BLaER1 (cell line): ENCODE measurements at regions not wholly inside any gene's neighbourhood (a gene's known extent, or its start where the extent isn't known, plus 50 kb on each side); places are given as distances from the start of the nearest gene placed in this dataset.

Source experiments
- H3K27ac ChIP-seq: shearing (Covaris generic); formaldehyde crosslinking; 2 replicates; pipeline ENCODE4 v1.8.1; 2022
- H3K27me3 ChIP-seq: shearing (Covaris generic); formaldehyde crosslinking; 2 replicates; pipeline ENCODE4 v1.8.1; 2022
- H3K36me3 ChIP-seq: shearing (Covaris generic); formaldehyde crosslinking; 2 replicates; pipeline ENCODE4 v1.8.1; 2022
- H3K4me1 ChIP-seq: shearing (Covaris generic); formaldehyde crosslinking; 2 replicates; pipeline ENCODE4 v1.8.1; 2022
- H3K4me2 ChIP-seq: shearing (Covaris generic); formaldehyde crosslinking; 2 replicates; pipeline ENCODE4 v1.8.1; 2022
- H3K4me3 ChIP-seq: shearing (Covaris generic); formaldehyde crosslinking; 2 replicates; pipeline ENCODE4 v1.8.1; 2022
- H3K9ac ChIP-seq: shearing (Covaris generic); formaldehyde crosslinking; 2 replicates; pipeline ENCODE4 v1.8.1; 2022
- H3K9me3 ChIP-seq: shearing (Covaris generic); formaldehyde crosslinking; 2 replicates; pipeline ENCODE4 v1.8.1; 2022
- H4K20me1 ChIP-seq: shearing (Covaris generic); formaldehyde crosslinking; 2 replicates; pipeline ENCODE4 v1.8.1; 2022
- Cebpa-rat ChIP-seq: shearing (Covaris generic); IDR thresholded peaks from 2 replicates; pipeline ENCODE4 v1.8.1; 2022

- Histone ChIP-seq H4K20me1 (no peaks in the 10 kb centered on the region), H3K27me3 (no peaks in the 10 kb centered on the region), H3K36me3 (no peaks in the 10 kb centered on the region), H3K9me3 (peaks cover 7% of the 10 kb centered on the region; the same call in 1 of the 2 replicates), H3K4me1 (peaks cover 33% of the 10 kb centered on the region), H3K4me3 (no peak overlapping the region), H3K9ac (no peak overlapping the region), H3K4me2 (no peak overlapping the region), H3K27ac (no peak overlapping the region)
- TF ChIP-seq Cebpa-rat: no peak
These were observed 176.4 kb downstream of the HSD17B3 start for GRCh38 chr9:96125624-96126023.

- Histone ChIP-seq H3K4me1 (peaks cover 41% of the 10 kb centered on the region), H3K27ac (no peak overlapping the region), H3K9ac (no peak overlapping the region), H3K27me3 (no peaks in the 10 kb centered on the region), H3K4me2 (no peak overlapping the region), H3K4me3 (no peak overlapping the region), H4K20me1 (no peaks in the 10 kb centered on the region), H3K36me3 (0 out of 2 replicates have a peak, but pooled peaks cover 6% of the 10 kb centered on the region), H3K9me3 (peaks cover 32% of the 10 kb centered on the region)
- no peak for TF ChIP-seq Cebpa-rat
These were observed 179.2 kb downstream of the HSD17B3 start for GRCh38 chr9:96122751-96123150.

GRCh38 chr9:96122282-96122681, 179.7 kb downstream of the HSD17B3 start:
- 0 out of 2 replicates have a peak, but pooled peaks cover 6% of the 10 kb centered on the region for H3K36me3 ChIP-seq

GRCh38 chr9:96121136-96121535, 180.8 kb downstream of the HSD17B3 start:
- Histone ChIP-seq H3K4me3 (no peak overlapping the region), H3K27me3 (no peaks in the 10 kb centered on the region), H3K4me1 (peaks cover 57% of the 10 kb centered on the region), H3K36me3 (0 out of 2 replicates have a peak, but pooled peaks cover 6% of the 10 kb centered on the region), H3K4me2 (peak overlapping the region; percentile 28), H4K20me1 (no peaks in the 10 kb centered on the region), H3K9ac (no peak overlapping the region), H3K9me3 (peaks cover 41% of the 10 kb centered on the region), H3K27ac (no peak overlapping the region)
- no peak for TF ChIP-seq Cebpa-rat

More at GRCh38 chr9:96122282-96122681, 179.7 kb downstream of the HSD17B3 start:
- Histone ChIP-seq H3K27me3 (no peaks in the 10 kb centered on the region), H4K20me1 (no peaks in the 10 kb centered on the region), H3K4me2 (no peak overlapping the region), H3K4me3 (no peak overlapping the region), H3K27ac (no peak overlapping the region), H3K9ac (no peak overlapping the region), H3K9me3 (peaks cover 36% of the 10 kb centered on the region), H3K4me1 (peaks cover 46% of the 10 kb centered on the region)
- no peak for TF ChIP-seq Cebpa-rat

GRCh38 chr9:96117398-96118080, 184.4 kb downstream of the HSD17B3 start:
- H3K4me2 ChIP-seq: peak overlapping the region; percentile 83
- H3K4me1 ChIP-seq: peaks cover 80% of the 10 kb centered on the region
- H4K20me1 ChIP-seq: no peaks in the 10 kb centered on the region
- no peak for TF ChIP-seq Cebpa-rat
- H3K9me3 ChIP-seq: peaks cover 41% of the 10 kb centered on the region
- no peaks in the 10 kb centered on the region for H3K27me3 ChIP-seq
- 0 out of 2 replicates have a peak, but pooled peaks cover 6% of the 10 kb centered on the region for H3K36me3 ChIP-seq
- no peak overlapping the region for H3K4me3 ChIP-seq
- no peak overlapping the region for H3K27ac ChIP-seq
- no peak overlapping the region for H3K9ac ChIP-seq

GRCh38 chr9:96116275-96117064, 185.5 kb downstream of the HSD17B3 start:
- Histone ChIP-seq H4K20me1 (no peaks in the 10 kb centered on the region), H3K4me3 (no peak overlapping the region), H3K27me3 (no peaks in the 10 kb centered on the region), H3K9me3 (peaks cover 38% of the 10 kb centered on the region), H3K9ac (no peak overlapping the region), H3K27ac (no peak overlapping the region), H3K4me2 (peak overlapping the region; percentile 83), H3K4me1 (peaks cover 70% of the 10 kb centered on the region), H3K36me3 (0 out of 2 replicates have a peak, but pooled peaks cover 6% of the 10 kb centered on the region)
- TF ChIP-seq Cebpa-rat: no peak

GRCh38 chr9:96115836-96116235, 186.1 kb downstream of the HSD17B3 start:
- H3K4me2 ChIP-seq: peak overlapping the region; percentile 83
- H3K4me3 ChIP-seq: no peak overlapping the region
- H3K36me3 ChIP-seq: 0 out of 2 replicates have a peak, but pooled peaks cover 6% of the 10 kb centered on the region
- H3K9me3 ChIP-seq: peaks cover 38% of the 10 kb centered on the region
- no peaks in the 10 kb centered on the region for H3K27me3 ChIP-seq
- no peak for TF ChIP-seq Cebpa-rat
- no peak overlapping the region for H3K9ac ChIP-seq
- no peak overlapping the region for H3K27ac ChIP-seq
- peaks cover 64% of the 10 kb centered on the region for H3K4me1 ChIP-seq
- no peaks in the 10 kb centered on the region for H4K20me1 ChIP-seq

GRCh38 chr9:96113032-96113431, 188.9 kb downstream of the HSD17B3 start:
- Histone ChIP-seq H3K9ac (no peak overlapping the region), H3K4me2 (peak overlapping the region; percentile 14; the same call in 1 of the 2 replicates), H4K20me1 (no peaks in the 10 kb centered on the region), H3K9me3 (peaks cover 12% of the 10 kb centered on the region), H3K4me1 (peaks cover 52% of the 10 kb centered on the region), H3K4me3 (no peak overlapping the region), H3K27me3 (no peaks in the 10 kb centered on the region), H3K36me3 (no peaks in the 10 kb centered on the region), H3K27ac (no peak overlapping the region)
- TF ChIP-seq Cebpa-rat: no peak

GRCh38 chr9:96109680-96110351, 192.2 kb downstream of the HSD17B3 start:
- H3K4me1 ChIP-seq: peaks cover 29% of the 10 kb centered on the region
- no peaks in the 10 kb centered on the region for H4K20me1 ChIP-seq
- H3K27ac ChIP-seq: no peak overlapping the region
- H3K4me2 ChIP-seq: no peak overlapping the region
- no peaks in the 10 kb centered on the region for H3K36me3 ChIP-seq
- no peak overlapping the region for H3K9ac ChIP-seq
- H3K9me3 ChIP-seq: peaks cover 19% of the 10 kb centered on the region
- no peaks in the 10 kb centered on the region for H3K27me3 ChIP-seq
- TF ChIP-seq Cebpa-rat: no peak
- H3K4me3 ChIP-seq: no peak overlapping the region
